K562 (cell line): ENCODE measurements at regions not wholly inside any gene's neighbourhood (a gene's known extent, or its start where the extent isn't known, plus 50 kb on each side); places are given as distances from the start of the nearest gene placed in this dataset.

ENCODE experiments used
- NFE2 ChIP-seq: IDR thresholded peaks from 2 replicates; pipeline ENCODE4 v1.6.1; 2014; ENCODE audit warnings: antibody characterized with exemption, low read depth
- TARDBP ChIP-seq: fragments of 450-650 bp; IDR thresholded peaks from 2 replicates; pipeline ENCODE4 v1.6.1; 2016
- ZNF445 ChIP-seq: fragments of 250-450 bp; sonication (Bioruptor Pico); IDR thresholded peaks from 2 replicates; pipeline ENCODE4 v1.4.0; 2020; ENCODE audit warnings: low read depth, mild to moderate bottlenecking, moderate library complexity

GRCh38 chr6:98146656-98147055 is 687.7 kb upstream of the POU3F2 start:
- no peak for TF ChIP-seq NFE2
- no peak for TF ChIP-seq TARDBP
- TF ChIP-seq ZNF445 (CRISPR knock-in tag) = no peak
